ENCODE measurements at regions not wholly inside any gene's neighbourhood (a gene's known extent, or its start where the extent isn't known, plus 50 kb on each side); places are given as distances from the start of the nearest gene placed in this dataset.

DNA sequence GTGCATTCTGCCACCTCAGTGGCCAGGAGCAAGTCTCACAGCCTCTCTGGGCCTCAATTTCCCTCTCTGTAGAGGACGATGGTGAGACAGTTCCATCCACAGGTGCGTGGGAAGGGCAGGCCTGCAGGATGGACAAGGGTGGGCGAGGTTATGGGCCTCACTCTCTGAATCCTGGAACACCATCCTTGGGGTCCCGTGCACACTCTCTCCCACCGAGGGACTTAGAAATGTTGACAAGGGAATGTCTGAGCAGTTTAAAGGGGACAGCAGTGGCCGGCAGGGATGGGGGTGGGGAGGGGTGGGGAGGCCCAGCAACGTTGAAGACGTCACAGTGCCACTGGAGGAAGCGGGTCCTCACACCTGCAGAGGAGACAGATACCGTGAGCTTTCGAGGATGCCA is 111.5 kb downstream of the FOXL3 start:
- no peak for TF ChIP-seq SPI1 (IDR thresholded peaks at IDR 0.05; ENCODE audit: borderline replicate concordance, low read depth)
- no peak for TF ChIP-seq GABPA (IDR thresholded peaks at IDR 0.05; ENCODE audit: low read depth)
- no peak for TF ChIP-seq CTCF (IDR thresholded peaks at IDR 0.05; ENCODE audit: insufficient read depth, low read length)
- no peak for TF ChIP-seq POLR2AphosphoS5 (IDR thresholded peaks at IDR 0.05; ENCODE audit: low read depth)
- TF ChIP-seq, protein P1, sequence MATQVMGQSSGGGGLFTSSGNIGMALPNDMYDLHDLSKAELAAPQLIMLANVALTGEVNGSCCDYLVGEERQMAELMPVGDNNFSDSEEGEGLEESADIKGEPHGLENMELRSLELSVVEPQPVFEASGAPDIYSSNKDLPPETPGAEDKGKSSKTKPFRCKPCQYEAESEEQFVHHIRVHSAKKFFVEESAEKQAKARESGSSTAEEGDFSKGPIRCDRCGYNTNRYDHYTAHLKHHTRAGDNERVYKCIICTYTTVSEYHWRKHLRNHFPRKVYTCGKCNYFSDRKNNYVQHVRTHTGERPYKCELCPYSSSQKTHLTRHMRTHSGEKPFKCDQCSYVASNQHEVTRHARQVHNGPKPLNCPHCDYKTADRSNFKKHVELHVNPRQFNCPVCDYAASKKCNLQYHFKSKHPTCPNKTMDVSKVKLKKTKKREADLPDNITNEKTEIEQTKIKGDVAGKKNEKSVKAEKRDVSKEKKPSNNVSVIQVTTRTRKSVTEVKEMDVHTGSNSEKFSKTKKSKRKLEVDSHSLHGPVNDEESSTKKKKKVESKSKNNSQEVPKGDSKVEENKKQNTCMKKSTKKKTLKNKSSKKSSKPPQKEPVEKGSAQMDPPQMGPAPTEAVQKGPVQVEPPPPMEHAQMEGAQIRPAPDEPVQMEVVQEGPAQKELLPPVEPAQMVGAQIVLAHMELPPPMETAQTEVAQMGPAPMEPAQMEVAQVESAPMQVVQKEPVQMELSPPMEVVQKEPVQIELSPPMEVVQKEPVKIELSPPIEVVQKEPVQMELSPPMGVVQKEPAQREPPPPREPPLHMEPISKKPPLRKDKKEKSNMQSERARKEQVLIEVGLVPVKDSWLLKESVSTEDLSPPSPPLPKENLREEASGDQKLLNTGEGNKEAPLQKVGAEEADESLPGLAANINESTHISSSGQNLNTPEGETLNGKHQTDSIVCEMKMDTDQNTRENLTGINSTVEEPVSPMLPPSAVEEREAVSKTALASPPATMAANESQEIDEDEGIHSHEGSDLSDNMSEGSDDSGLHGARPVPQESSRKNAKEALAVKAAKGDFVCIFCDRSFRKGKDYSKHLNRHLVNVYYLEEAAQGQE (IDR thresholded peaks at IDR 0.05; ENCODE audit: insufficient replicate concordance, low read depth) = no peak
- Histone ChIP-seq H3K27ac (replicated peaks) (no peak overlapping the region), H3K27me3 (ENCODE audit: insufficient read depth, poor library complexity, severe bottlenecking) (no peaks in the 10 kb centered on the region), H3K4me3 (replicated peaks; ENCODE audit: insufficient read depth, low read length) (no peak overlapping the region)
- no peak for DNase-seq (ENCODE audit: low read depth in 1 of 2, low spot score in 1 of 2)

DNA sequence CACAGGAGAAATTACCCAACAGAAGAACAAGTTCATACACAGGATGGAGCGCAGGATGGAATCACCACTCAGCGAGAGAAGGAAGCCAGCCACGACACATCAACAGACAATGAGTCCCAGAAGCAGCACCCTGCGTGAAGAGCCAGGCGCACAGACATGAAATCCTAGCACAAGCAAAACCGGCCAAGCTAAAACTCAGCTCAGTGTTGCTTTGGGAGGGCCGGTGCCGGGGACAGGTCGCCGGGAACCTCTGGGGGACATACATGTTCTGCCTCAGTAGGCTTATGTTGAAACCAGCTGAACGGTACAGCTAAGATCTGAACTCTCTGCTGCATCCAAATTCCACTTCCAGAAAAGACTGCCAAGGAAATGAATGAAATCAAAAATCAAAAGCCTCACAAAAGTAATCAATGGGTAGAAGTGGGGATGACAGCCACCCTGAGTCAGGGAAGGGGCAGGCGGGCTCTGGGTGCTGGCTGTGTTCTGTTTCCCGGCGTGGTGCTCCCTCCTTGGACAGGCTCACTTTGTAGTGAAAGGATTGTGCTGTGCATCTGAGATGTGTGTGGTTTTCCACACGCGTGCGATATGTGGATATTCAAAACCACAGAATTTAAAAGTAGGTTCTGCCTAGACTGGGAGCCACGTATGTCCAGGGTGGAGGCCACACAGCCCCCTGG is 114.7 kb downstream of the PDGFA start:
- Histone ChIP-seq H3K4me3 (replicated peaks; ENCODE audit: insufficient read depth, low read length) (no peak overlapping the region), H3K27ac (replicated peaks) (no peak overlapping the region), H3K27me3 (ENCODE audit: insufficient read depth, poor library complexity, severe bottlenecking) (no peaks in the 10 kb centered on the region)
- DNase-seq (ENCODE audit: low read depth in 1 of 2, low spot score in 1 of 2) = no peak
- TF ChIP-seq CTCF (IDR thresholded peaks at IDR 0.05; ENCODE audit: insufficient read depth, low read length) (no peak), POLR2AphosphoS5 (IDR thresholded peaks at IDR 0.05; ENCODE audit: low read depth) (no peak), GABPA (IDR thresholded peaks at IDR 0.05; ENCODE audit: low read depth) (no peak), SPI1 (IDR thresholded peaks at IDR 0.05; ENCODE audit: borderline replicate concordance, low read depth) (no peak)
- TF ChIP-seq, protein P1 (IDR thresholded peaks at IDR 0.05; ENCODE audit: insufficient replicate concordance, low read depth) = no peak

DNA sequence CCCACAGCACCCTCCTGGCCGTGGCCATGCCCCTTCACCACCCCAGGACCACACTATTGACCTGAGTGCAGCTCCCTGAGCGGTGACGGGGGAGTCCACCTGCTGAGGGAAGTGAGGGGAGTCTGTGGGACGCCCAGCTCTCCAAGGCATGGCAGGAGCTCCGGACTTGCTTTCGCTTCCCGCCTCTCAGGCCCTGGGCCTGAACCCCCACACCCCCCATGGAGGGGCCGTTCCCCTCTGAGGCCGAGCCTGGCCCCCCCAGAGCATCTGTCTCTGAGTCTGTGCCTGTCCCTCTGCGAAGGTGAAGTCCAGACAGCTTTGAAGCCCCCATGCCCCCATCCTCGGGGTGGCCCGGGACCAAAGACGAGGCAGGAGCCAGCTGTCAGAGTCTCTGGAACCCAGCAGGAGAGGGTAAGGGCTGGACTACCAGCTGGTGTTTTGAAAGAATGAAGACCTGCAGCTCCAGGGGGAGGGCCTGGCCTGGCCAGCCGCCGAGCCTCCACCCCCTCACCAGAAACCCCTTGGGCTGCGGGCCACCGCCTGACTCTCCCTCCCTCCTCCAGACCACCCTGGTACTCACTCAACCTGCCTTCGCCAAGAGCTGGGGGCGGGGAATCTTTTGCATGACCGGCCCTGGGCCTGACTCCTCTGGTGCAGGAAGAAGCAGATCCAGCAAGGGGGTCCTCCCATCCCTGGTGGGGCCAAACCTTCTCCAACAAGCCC is 114.0 kb downstream of the PDGFA start:
- no peaks in the 10 kb centered on the region for H3K27me3 ChIP-seq (ENCODE audit: insufficient read depth, poor library complexity, severe bottlenecking)
- TF ChIP-seq SPI1 (IDR thresholded peaks at IDR 0.05; ENCODE audit: borderline replicate concordance, low read depth) = no peak
- TF ChIP-seq CTCF (IDR thresholded peaks at IDR 0.05; ENCODE audit: insufficient read depth, low read length) = no peak
- TF ChIP-seq GABPA (IDR thresholded peaks at IDR 0.05; ENCODE audit: low read depth) = no peak
- TF ChIP-seq POLR2AphosphoS5 (IDR thresholded peaks at IDR 0.05; ENCODE audit: low read depth) = no peak
- TF ChIP-seq, protein P1 (IDR thresholded peaks at IDR 0.05; ENCODE audit: insufficient replicate concordance, low read depth) = no peak
- no peak for DNase-seq (ENCODE audit: low read depth in 1 of 2, low spot score in 1 of 2)
- H3K27ac ChIP-seq (replicated peaks) = no peak overlapping the region
- no peak overlapping the region for H3K4me3 ChIP-seq (replicated peaks; ENCODE audit: insufficient read depth, low read length)

All from HL-60 (cell line).